ENCODE measurements at regions not wholly inside any gene's neighbourhood (a gene's known extent, or its start where the extent isn't known, plus 50 kb on each side); places are given as distances from the start of the nearest gene placed in this dataset.
"Not testable (repeated sequence)": the region's sequence is repeated elsewhere in the genome, so short reads cannot be mapped to it uniquely, and the experiment has no call there.

DNA sequence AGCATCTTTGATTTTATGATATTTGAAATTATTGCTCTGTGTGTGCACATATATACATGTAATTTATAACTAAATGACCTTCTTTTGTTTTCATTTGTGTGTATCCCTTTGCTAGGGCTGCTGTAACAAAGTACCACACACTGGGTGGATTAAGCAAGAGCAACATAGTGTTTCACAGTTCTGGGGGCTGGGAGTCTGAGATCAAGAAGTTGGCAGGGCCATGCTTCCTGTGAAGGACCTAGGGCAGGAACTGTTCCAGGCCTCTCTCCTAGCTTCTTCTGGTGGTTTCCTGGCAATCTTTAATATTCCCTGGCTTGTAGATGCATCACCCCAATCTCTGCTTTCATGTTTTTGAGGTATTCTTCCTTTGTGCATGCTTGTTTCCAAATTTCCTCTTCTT, 1043.9 kb downstream of the TSN start:
- H3K4me3 ChIP-seq (ENCODE audit: insufficient read depth, low read depth, low read length): no peak overlapping the region
- no peaks in the 10 kb centered on the region for H3K9me3 ChIP-seq (ENCODE audit: control insufficient read depth, low read length)
- H3K4me1 ChIP-seq (ENCODE audit: control insufficient read depth, insufficient read depth, low read length): no peaks in the 10 kb centered on the region
- no peaks in the 10 kb centered on the region for H3K27me3 ChIP-seq (ENCODE audit: control insufficient read depth, insufficient read depth, low read length, poor library complexity, severe bottlenecking)
- no peaks in the 10 kb centered on the region for H3K36me3 ChIP-seq (ENCODE audit: control insufficient read depth, insufficient read depth, low read length)
- H3K27ac ChIP-seq (ENCODE audit: insufficient read depth, low read depth, low read length, poor library complexity, severe bottlenecking): no peak overlapping the region

DNA sequence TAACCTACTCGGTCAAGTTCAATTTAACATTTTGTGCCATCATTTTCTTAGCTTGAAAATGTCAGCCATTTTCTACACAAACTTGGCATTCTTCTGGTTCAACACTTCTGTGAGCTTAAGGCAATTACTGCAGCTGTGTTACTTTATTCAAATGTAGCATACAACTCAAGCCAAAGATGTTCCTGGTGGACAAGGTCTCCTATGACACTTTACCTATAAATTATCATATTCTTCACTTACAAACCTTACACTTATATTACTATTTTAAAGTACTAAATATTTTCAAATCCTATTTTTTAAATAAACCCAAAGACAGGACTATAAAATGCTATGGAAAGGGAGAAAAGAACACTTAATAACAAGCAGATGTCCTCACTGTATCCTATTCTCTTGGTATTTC, 1045.3 kb downstream of the TSN start:
- Histone ChIP-seq H3K27ac (ENCODE audit: insufficient read depth, low read depth, low read length, poor library complexity, severe bottlenecking) (no peak overlapping the region), H3K4me1 (ENCODE audit: control insufficient read depth, insufficient read depth, low read length) (no peaks in the 10 kb centered on the region), H3K4me3 (ENCODE audit: insufficient read depth, low read depth, low read length) (no peak overlapping the region), H3K27me3 (ENCODE audit: control insufficient read depth, insufficient read depth, low read length, poor library complexity, severe bottlenecking) (no peaks in the 10 kb centered on the region), H3K36me3 (ENCODE audit: control insufficient read depth, insufficient read depth, low read length) (no peaks in the 10 kb centered on the region), H3K9me3 (ENCODE audit: control insufficient read depth, low read length) (no peaks in the 10 kb centered on the region)
- 88 to 98% methylated on average over 1 of the region's 1 CpG for WGBS, 2 experiments

DNA sequence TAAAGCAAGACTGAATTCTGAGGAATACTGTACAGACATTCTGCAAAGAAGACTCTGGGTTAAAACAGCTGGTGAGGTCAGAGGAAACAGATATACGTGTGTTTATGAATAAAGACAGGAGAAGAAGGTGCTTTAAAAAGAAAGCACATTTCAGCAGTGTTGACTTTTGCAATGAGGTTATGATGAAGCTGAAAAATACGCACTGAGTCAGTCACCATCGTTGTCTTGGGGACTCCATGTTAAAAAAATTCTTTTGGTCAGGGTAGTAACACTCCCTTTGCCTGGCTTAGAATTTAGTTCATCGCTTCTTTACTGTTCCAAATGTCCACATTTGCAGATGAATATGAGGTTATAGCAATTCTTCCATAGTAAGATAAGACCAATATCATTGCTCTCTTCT, 1049.0 kb downstream of the TSN start:
- H3K36me3 ChIP-seq (ENCODE audit: control insufficient read depth, insufficient read depth, low read length): no peaks in the 10 kb centered on the region
- WGBS, 2 experiments: 95 to 96% methylated on average over 4 of the region's 4 CpGs

DNA sequence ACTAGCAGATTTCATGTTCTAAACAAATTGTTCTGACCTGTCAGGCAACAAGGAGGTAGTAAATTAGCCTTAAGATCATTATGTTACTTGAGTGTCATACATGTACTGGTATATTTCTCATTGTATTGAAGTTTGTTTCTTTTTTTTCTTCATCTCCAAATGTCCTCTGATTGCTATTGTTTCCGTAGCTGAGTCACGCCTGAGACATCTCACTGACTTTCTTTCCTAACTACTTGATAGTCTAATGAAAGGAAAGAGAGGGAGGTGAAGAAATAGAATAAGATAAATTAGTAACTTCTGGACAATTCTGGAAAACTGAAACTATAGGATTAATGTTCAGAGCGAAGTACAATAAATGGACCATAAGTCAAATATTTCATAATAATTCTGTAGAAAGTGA, 1049.9 kb downstream of the TSN start:
- no peaks in the 10 kb centered on the region for H3K4me1 ChIP-seq (ENCODE audit: control insufficient read depth, insufficient read depth, low read length)
- H3K36me3 ChIP-seq (ENCODE audit: control insufficient read depth, insufficient read depth, low read length): no peaks in the 10 kb centered on the region
- no peaks in the 10 kb centered on the region for H3K9me3 ChIP-seq (ENCODE audit: control insufficient read depth, low read length)
- no peak overlapping the region for H3K4me3 ChIP-seq (ENCODE audit: insufficient read depth, low read depth, low read length)
- 86% methylated on average over 3 of the region's 3 CpGs; no CpG with 5 or more reads in 1 of the 2 experiments for WGBS, 2 experiments
- H3K27me3 ChIP-seq (ENCODE audit: control insufficient read depth, insufficient read depth, low read length, poor library complexity, severe bottlenecking): no peaks in the 10 kb centered on the region
- H3K27ac ChIP-seq (ENCODE audit: insufficient read depth, low read depth, low read length, poor library complexity, severe bottlenecking): no peak overlapping the region

More for the DNA sequence above, 1049.0 kb downstream of the TSN start:
- Histone ChIP-seq H3K27me3 (ENCODE audit: control insufficient read depth, insufficient read depth, low read length, poor library complexity, severe bottlenecking) (no peaks in the 10 kb centered on the region), H3K4me1 (ENCODE audit: control insufficient read depth, insufficient read depth, low read length) (no peaks in the 10 kb centered on the region), H3K9me3 (ENCODE audit: control insufficient read depth, low read length) (no peaks in the 10 kb centered on the region), H3K27ac (ENCODE audit: insufficient read depth, low read depth, low read length, poor library complexity, severe bottlenecking) (no peak overlapping the region), H3K4me3 (ENCODE audit: insufficient read depth, low read depth, low read length) (no peak overlapping the region)

DNA sequence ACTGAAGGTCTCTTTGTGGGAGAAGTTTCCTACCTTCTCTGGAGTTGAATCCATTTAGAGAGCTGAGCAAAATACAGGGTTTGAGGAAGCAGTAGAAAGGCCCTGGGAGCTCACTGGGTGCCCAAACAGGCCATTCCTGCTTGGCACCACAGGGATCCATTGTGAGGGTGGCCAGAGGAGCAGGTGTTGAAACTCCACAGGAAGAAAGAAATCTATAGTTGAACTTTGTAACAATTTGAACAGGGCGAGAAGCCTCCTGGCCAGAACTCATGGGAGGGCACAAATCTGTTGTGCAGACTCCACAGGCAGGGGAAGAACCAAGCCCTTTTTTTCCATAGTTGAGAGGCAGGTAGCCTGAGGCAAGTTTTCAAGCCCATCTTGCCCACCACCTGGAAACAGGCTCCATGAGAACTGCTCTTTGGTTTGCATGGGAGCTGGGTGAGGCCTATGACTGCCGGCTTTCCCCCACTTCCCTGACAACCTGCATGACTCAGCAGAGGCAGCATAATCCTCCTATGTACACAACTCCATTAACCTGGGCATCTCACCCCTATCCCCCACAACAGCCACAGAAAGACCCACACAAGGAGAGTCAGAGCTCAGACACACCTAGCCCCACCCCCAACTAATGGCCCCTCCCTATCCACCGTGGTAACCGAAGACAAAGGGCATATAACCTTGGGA, 1053.0 kb downstream of the TSN start:
- Histone ChIP-seq H3K4me1 (ENCODE audit: control insufficient read depth, insufficient read depth, low read length) (no peaks in the 10 kb centered on the region), H3K27me3 (ENCODE audit: control insufficient read depth, insufficient read depth, low read length, poor library complexity, severe bottlenecking) (no peaks in the 10 kb centered on the region), H3K9me3 (ENCODE audit: control insufficient read depth, low read length) (no peaks in the 10 kb centered on the region), H3K4me3 (ENCODE audit: insufficient read depth, low read depth, low read length) (no peak overlapping the region), H3K27ac (ENCODE audit: insufficient read depth, low read depth, low read length, poor library complexity, severe bottlenecking) (no peak overlapping the region), H3K36me3 (ENCODE audit: control insufficient read depth, insufficient read depth, low read length) (no peaks in the 10 kb centered on the region)
- WGBS, 2 experiments: 95 to 99% methylated on average over 4 of the region's 4 CpGs

DNA sequence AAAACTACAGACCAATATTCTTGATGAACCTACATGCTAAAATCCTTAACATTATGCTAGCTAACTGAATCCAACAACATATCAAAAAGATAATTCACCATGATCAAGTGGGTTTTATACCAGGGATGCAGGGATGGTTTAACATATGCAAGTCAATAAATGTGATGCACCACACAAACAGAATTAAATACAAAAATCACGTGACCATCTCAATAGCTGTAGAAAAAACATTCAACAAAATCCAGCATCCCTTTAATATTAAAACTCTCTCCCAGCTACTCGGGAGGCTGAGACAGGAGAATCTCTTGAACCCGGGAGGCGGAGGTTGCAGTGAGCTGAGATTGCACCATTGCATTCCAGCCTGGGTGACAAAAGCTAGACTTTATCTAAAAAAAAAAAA, 1056.8 kb downstream of the TSN start:
- not testable (repeated sequence) for H3K27me3 ChIP-seq (ENCODE audit: control insufficient read depth, insufficient read depth, low read length, poor library complexity, severe bottlenecking); H3K36me3 ChIP-seq (ENCODE audit: control insufficient read depth, insufficient read depth, low read length); H3K4me3 ChIP-seq (ENCODE audit: insufficient read depth, low read depth, low read length); H3K9me3 ChIP-seq (ENCODE audit: control insufficient read depth, low read length); H3K4me1 ChIP-seq (ENCODE audit: control insufficient read depth, insufficient read depth, low read length); H3K27ac ChIP-seq (ENCODE audit: insufficient read depth, low read depth, low read length, poor library complexity, severe bottlenecking)
- WGBS, 2 experiments: 57 to 67% methylated on average over 4 of the region's 4 CpGs

DNA sequence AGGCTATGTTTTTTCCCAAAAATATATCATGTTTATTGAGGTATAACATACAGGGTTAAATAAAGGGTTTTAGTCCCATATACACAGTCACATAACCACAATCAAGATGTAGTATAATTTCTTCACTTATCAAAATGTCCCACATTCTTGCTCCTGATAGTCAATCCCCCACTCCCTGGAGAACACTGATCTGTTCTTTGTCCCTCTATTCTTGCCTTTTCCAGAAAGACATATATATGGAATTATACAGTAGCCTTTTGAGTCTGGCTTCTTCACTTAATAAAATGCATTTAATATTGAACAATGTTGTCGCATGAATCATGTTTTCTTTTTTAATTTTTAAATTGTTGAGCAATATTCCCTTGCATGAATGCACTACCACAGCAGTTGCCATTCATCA, 1059.7 kb downstream of the TSN start:
- no CpG with 5 or more reads among the region's 1 CpG for WGBS, 2 experiments

DNA sequence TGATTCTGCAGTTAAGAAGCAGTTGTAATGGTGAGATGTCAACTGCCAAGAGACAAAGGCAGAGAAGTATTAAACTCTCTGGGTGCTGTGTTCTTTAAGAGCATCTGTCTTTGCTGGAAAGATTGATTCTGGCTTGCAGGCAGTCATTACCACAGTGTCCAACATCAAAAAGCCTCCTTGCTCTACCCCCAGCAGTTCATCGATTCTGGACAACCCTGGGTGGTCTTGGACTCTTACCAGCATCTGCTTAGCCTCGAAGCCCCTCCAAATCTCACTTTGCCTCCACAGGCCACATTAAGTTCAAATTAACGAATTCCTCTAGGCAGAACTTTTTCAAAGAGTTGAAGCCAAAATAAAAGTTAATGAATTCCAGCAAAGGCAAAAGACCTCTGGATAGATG, 1061.4 kb downstream of the TSN start:
- no peak overlapping the region for H3K27ac ChIP-seq (ENCODE audit: insufficient read depth, low read depth, low read length, poor library complexity, severe bottlenecking)
- no peak overlapping the region for H3K4me3 ChIP-seq (ENCODE audit: insufficient read depth, low read depth, low read length)
- no peaks in the 10 kb centered on the region for H3K27me3 ChIP-seq (ENCODE audit: control insufficient read depth, insufficient read depth, low read length, poor library complexity, severe bottlenecking)
- no peaks in the 10 kb centered on the region for H3K4me1 ChIP-seq (ENCODE audit: control insufficient read depth, insufficient read depth, low read length)
- H3K9me3 ChIP-seq (ENCODE audit: control insufficient read depth, low read length): no peaks in the 10 kb centered on the region
- no peaks in the 10 kb centered on the region for H3K36me3 ChIP-seq (ENCODE audit: control insufficient read depth, insufficient read depth, low read length)
- WGBS, 2 experiments: 89 to 93% methylated on average over 3 of the region's 3 CpGs

More for the DNA sequence above, 1059.7 kb downstream of the TSN start:
- no peaks in the 10 kb centered on the region for H3K36me3 ChIP-seq (ENCODE audit: control insufficient read depth, insufficient read depth, low read length)
- no peaks in the 10 kb centered on the region for H3K9me3 ChIP-seq (ENCODE audit: control insufficient read depth, low read length)
- H3K27ac ChIP-seq (ENCODE audit: insufficient read depth, low read depth, low read length, poor library complexity, severe bottlenecking): no peak overlapping the region
- H3K4me3 ChIP-seq (ENCODE audit: insufficient read depth, low read depth, low read length): no peak overlapping the region
- H3K4me1 ChIP-seq (ENCODE audit: control insufficient read depth, insufficient read depth, low read length): no peaks in the 10 kb centered on the region
- H3K27me3 ChIP-seq (ENCODE audit: control insufficient read depth, insufficient read depth, low read length, poor library complexity, severe bottlenecking): no peaks in the 10 kb centered on the region

DNA sequence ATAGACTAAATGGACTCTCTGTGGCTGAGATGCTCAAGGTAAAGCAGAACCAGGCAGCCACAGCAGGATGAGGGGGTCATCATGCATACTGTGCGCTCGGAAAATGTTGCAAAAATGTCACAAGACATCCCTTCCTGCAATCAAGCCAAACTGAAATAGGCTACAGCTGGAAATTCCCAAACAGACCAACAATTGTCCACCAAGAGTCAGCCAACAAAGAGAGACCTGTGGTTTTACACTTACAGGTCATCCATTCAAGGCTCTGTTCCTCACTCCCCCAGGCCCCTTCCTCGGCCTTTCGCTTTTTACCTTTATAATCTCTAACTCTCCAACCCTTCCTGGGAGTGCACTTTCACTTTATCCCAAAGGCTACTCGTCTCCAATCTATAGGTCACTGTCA, 1066.9 kb downstream of the TSN start:
- no peaks in the 10 kb centered on the region for H3K4me1 ChIP-seq (ENCODE audit: control insufficient read depth, insufficient read depth, low read length)
- H3K36me3 ChIP-seq (ENCODE audit: control insufficient read depth, insufficient read depth, low read length): no peaks in the 10 kb centered on the region
- no peak overlapping the region for H3K4me3 ChIP-seq (ENCODE audit: insufficient read depth, low read depth, low read length)
- WGBS, 2 experiments: 93 to 96% methylated on average over 5 of the region's 5 CpGs
- no peaks in the 10 kb centered on the region for H3K27me3 ChIP-seq (ENCODE audit: control insufficient read depth, insufficient read depth, low read length, poor library complexity, severe bottlenecking)
- H3K9me3 ChIP-seq (ENCODE audit: control insufficient read depth, low read length): no peaks in the 10 kb centered on the region
- no peak overlapping the region for H3K27ac ChIP-seq (ENCODE audit: insufficient read depth, low read depth, low read length, poor library complexity, severe bottlenecking)

DNA sequence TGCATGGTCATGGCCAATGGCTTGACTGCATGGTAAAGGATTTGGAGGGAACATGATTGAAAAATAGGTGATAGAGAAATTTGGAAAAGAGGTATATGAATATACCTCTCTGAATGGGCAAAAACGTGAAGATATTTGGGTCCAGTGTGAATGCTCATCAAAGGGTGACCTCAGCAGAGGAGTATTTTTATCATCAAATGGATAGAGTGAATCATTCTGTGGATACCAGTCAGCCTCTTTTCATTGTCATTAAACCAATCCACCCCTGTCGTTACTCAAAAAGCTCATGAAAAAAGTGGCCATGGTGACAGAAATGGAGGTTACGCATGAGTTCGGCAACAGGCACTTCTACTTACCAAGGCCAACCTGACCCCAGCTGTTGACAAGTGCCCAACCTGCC, 1074.7 kb downstream of the TSN start:
- no peaks in the 10 kb centered on the region for H3K4me1 ChIP-seq (ENCODE audit: control insufficient read depth, insufficient read depth, low read length)
- WGBS, 2 experiments: 93% methylated on average over 4 of the region's 4 CpGs
- no peak overlapping the region for H3K4me3 ChIP-seq (ENCODE audit: insufficient read depth, low read depth, low read length)
- no peaks in the 10 kb centered on the region for H3K9me3 ChIP-seq (ENCODE audit: control insufficient read depth, low read length)
- no peak overlapping the region for H3K27ac ChIP-seq (ENCODE audit: insufficient read depth, low read depth, low read length, poor library complexity, severe bottlenecking)
- H3K27me3 ChIP-seq (ENCODE audit: control insufficient read depth, insufficient read depth, low read length, poor library complexity, severe bottlenecking): no peaks in the 10 kb centered on the region
- no peaks in the 10 kb centered on the region for H3K36me3 ChIP-seq (ENCODE audit: control insufficient read depth, insufficient read depth, low read length)

DNA sequence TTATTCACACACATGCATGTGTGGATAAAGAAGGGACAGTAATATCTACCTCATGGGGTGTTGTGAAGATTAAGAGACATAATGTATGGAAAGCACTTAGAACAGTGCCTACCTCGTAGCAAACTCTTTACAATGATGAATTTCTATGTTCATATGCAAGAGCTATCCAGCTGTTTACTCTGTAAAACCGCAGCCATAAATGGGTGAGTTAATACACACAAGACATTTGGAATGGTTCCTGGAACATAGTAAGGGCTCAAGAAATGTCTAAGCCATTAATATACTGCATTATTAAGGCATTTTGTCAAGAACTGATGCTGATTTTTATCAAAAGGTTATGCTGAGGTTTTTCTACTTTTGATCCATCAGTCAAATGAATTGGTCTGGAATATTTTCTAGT, 1076.2 kb downstream of the TSN start:
- WGBS, 2 experiments: 98 to 100% methylated on average over 2 of the region's 2 CpGs
- H3K4me1 ChIP-seq (ENCODE audit: control insufficient read depth, insufficient read depth, low read length): no peaks in the 10 kb centered on the region
- no peaks in the 10 kb centered on the region for H3K27me3 ChIP-seq (ENCODE audit: control insufficient read depth, insufficient read depth, low read length, poor library complexity, severe bottlenecking)
- no peaks in the 10 kb centered on the region for H3K9me3 ChIP-seq (ENCODE audit: control insufficient read depth, low read length)
- no peak overlapping the region for H3K4me3 ChIP-seq (ENCODE audit: insufficient read depth, low read depth, low read length)
- H3K27ac ChIP-seq (ENCODE audit: insufficient read depth, low read depth, low read length, poor library complexity, severe bottlenecking): no peak overlapping the region
- H3K36me3 ChIP-seq (ENCODE audit: control insufficient read depth, insufficient read depth, low read length): no peaks in the 10 kb centered on the region

All from ectodermal cell (in vitro differentiated cells).